ENCODE measurements at regions not wholly inside any gene's neighbourhood (a gene's known extent, or its start where the extent isn't known, plus 50 kb on each side); places are given as distances from the start of the nearest gene placed in this dataset.
A peak's percentile ranks its signal among the peaks of the same experiment; 100 is the strongest.

- no peak overlapping the region for H3K4ac ChIP-seq (replicated peaks; ENCODE audit: insufficient read length, low read depth, low read length)
- H2BK5ac ChIP-seq (ENCODE audit: low read depth, low read length): no peak overlapping the region
- H3K79me1 ChIP-seq (ENCODE audit: low read depth, low read length): no peaks in the 10 kb centered on the region
- no peak overlapping the region for H3K4me3 ChIP-seq (ENCODE audit: extremely low read depth in 1 of 4, insufficient read depth in 2 of 4, low read depth in 3 of 4, low read length in 4 of 4)
- H3K79me2 ChIP-seq (ENCODE audit: control insufficient read depth in 1 of 2, insufficient read depth in 2 of 2, low read length in 2 of 2): no peaks in the 10 kb centered on the region
- H3K4me1 ChIP-seq (replicated peaks in 1 of 4; ENCODE audit: control insufficient read depth in 3 of 4, insufficient read depth in 4 of 4, low read length in 3 of 4): peaks cover 4 to 18% (median 10%) of the 10 kb centered on the region in 4 experiments; a peak in 5 of 7 replicates
- 66% methylated on average over 6 of the region's 6 CpGs; no CpG with 5 or more reads in 1 of the 2 experiments for WGBS, 2 experiments (ENCODE audit: extremely low coverage in 1 of 2, insufficient coverage in 1 of 2, insufficient read length in 1 of 2, insufficient replicate concordance in 2 of 2, low coverage in 1 of 2, low lambda C conversion rate in 2 of 2, missing lambda C conversion rate in 1 of 2)
- H4K5ac ChIP-seq (ENCODE audit: insufficient read length, low read depth, low read length): no peak overlapping the region
- no peak overlapping the region for H4K8ac ChIP-seq (ENCODE audit: extremely low read depth, insufficient read depth, low read length)
- H3K56ac ChIP-seq (replicated peaks; ENCODE audit: insufficient read length, low read depth, low read length): no peak overlapping the region
- no peaks in the 10 kb centered on the region for H4K20me1 ChIP-seq (replicated peaks in 1 of 2; ENCODE audit: control insufficient read depth in 1 of 2, insufficient read depth in 2 of 2, low read length in 2 of 2)
- no peak overlapping the region for H3K23ac ChIP-seq (ENCODE audit: insufficient read length)
- H3K9ac ChIP-seq (replicated peaks in 1 of 4; ENCODE audit: extremely low read depth in 1 of 4, low read depth in 3 of 4, low read length in 3 of 4): peak overlapping the region in 1 of 4 experiments; percentile 8; a peak in 1 of 7 replicates
- FAIRE-seq: no peak
- no peak overlapping the region for H3K4me2 ChIP-seq (ENCODE audit: insufficient read depth in 1 of 2, low read depth in 2 of 2, low read length in 2 of 2)
- no peaks in the 10 kb centered on the region for H3K9me3 ChIP-seq (ENCODE audit: insufficient read depth in 2 of 2, low read depth in 1 of 2, low read length in 1 of 2)
- POLR2A ChIA-PET (ENCODE audit: partially characterized antibody): no interaction called here
- CTCF ChIA-PET (ENCODE audit: partially characterized antibody): interaction anchor here (0.6 to 2.7 kb wide), 9 partner anchors 10 to 281 kb away, joined by 3 to 9 read pairs (median 3); no protein-coding TSS in a partner anchor
- no peak overlapping the region for H4K91ac ChIP-seq (replicated peaks; ENCODE audit: insufficient read length, low read length)
- no peak overlapping the region for H2BK12ac ChIP-seq (ENCODE audit: low read depth, low read length)
- H2BK20ac ChIP-seq (ENCODE audit: low read length): no peak overlapping the region
- H3K27ac ChIP-seq (ENCODE audit: low read depth, low read length): 0 out of 2 replicates have a peak overlapping the region, but pooled peaks have one; percentile 49
- no peaks in the 10 kb centered on the region for H3K23me2 ChIP-seq (ENCODE audit: low read depth, low read length)
- H3K18ac ChIP-seq (ENCODE audit: extremely low read depth, low read length): no peak overlapping the region
- no peak overlapping the region for H2AFZ ChIP-seq (ENCODE audit: low read length)
- no peaks in the 10 kb centered on the region for H3K27me3 ChIP-seq (replicated peaks in 1 of 4; ENCODE audit: control insufficient read depth in 3 of 4, extremely low read depth in 1 of 4, insufficient read depth in 3 of 4, low read length in 3 of 4)
- no peak for TF ChIP-seq JUN (IDR thresholded peaks at IDR 0.05; ENCODE audit: low read depth, low read length)
- no peak for TF ChIP-seq CHD2 (IDR thresholded peaks at IDR 0.05; ENCODE audit: low read length)
- no peak for TF ChIP-seq SUZ12 (IDR thresholded peaks at IDR 0.05; ENCODE audit: low read length)
- no peak for TF ChIP-seq E2F6 (IDR thresholded peaks at IDR 0.05)
- no peak for TF ChIP-seq BACH1 (IDR thresholded peaks at IDR 0.05; ENCODE audit: low read length)
- no peak for TF ChIP-seq BCL11A (IDR thresholded peaks at IDR 0.05; ENCODE audit: low read depth in 2 of 2, low read length in 2 of 2)
- TF ChIP-seq MAX (IDR thresholded peaks at IDR 0.05): no peak
- no peak for TF ChIP-seq GTF2F1 (IDR thresholded peaks at IDR 0.05; ENCODE audit: borderline replicate concordance, low read depth, low read length)
- no peak for TF ChIP-seq CBX5 (IDR thresholded peaks at IDR 0.05; ENCODE audit: low read depth, low read length)
- no peak for TF ChIP-seq BRCA1 (IDR thresholded peaks at IDR 0.05; ENCODE audit: low read depth, low read length)
- TF ChIP-seq POLR2A (IDR thresholded peaks at IDR 0.05; ENCODE audit: control extremely low read depth in 1 of 2, low read depth in 2 of 2, low read length in 2 of 2): no peak
- DNase-seq (ENCODE audit: low read depth in 1 of 2, low spot score in 2 of 2): no peak
- no peak overlapping the region for H3K14ac ChIP-seq (ENCODE audit: insufficient read length)
- no peak overlapping the region for H2BK15ac ChIP-seq (ENCODE audit: low read length)
- no peak overlapping the region for H2BK120ac ChIP-seq (replicated peaks; ENCODE audit: low read depth, low read length)
- no peak overlapping the region for H2AK5ac ChIP-seq (ENCODE audit: low read depth, low read length)
- no peaks in the 10 kb centered on the region for H3K36me3 ChIP-seq (ENCODE audit: control insufficient read depth in 2 of 4, insufficient read depth in 4 of 4, low read length in 3 of 4)
Measured at GRCh38 chr9:693201-694091, 148.1 kb upstream of the DMRT1 start.

Measured in H1 (cell line).